Germinal center (tissue), 1 donor: ENCODE measurements at regions not wholly inside any gene's neighbourhood (a gene's known extent, or its start where the extent isn't known, plus 50 kb on each side); places are given as distances from the start of the nearest gene placed in this dataset.
"Not testable (repeated sequence)": the region's sequence is repeated elsewhere in the genome, so short reads cannot be mapped to it uniquely, and the experiment has no call there.

Experiments
- DNase-seq: peaks from one replicate; pipeline ENCODE4 v3.0.0; 2012; ENCODE audit warnings: mixed read lengths, low spot score

DNA sequence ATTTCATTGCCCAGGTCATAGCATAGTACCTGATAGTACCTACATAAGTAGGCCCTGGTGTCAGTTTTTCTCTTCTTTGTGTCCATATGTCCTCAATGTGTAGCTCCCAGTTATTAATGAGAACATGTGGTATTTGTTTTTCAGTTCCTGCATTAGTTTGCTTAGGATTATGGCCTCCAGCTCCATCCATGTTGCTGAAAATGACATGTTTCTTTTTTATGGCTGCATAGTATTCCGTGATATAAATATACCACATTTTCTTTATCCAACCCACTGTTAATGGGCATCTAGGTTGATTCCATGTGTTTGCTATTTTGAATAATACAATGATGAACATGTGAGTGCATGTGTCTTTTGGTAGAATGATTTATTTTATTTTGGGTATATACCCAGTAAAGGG lies 641.6 kb downstream of the RFPL4B start:
- DNase-seq, result no peak

DNA sequence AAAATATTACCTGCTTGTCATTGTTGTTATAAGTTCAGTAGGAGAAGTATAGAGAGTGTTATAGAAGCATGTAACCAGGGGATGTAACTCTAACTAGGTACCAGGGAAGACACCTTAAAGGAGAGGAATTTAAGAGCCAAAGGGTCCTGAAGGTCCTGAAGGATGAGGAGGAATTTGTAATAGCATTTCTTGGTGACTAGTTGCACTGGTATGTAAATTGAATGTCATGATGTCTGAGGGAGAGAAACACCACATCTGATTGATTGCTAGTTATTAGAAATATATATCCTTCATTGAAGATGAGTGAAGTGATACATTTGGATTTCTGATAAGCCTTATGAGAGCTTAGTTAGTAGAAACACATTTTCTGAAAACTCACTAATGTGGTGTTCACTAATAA lies 643.8 kb downstream of the RFPL4B start:
- DNase-seq, result no peak

DNA sequence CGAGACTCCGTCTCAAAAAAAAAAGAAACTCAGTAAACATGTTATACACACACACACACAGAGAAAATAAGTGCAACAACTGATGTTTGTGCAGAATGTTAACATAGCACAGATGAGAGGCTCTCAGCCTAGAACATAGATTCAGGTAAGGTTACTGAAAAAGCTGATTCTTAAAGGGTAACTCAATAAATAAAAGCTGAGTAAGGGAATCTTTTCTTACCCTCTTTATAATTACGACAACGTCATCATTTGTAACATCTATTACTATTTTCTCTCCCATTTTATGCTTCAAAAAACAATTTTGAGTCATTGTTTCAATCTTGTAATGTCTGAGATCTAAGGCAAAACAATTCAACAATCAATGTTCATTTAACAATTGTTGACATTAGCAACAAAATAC lies 644.8 kb downstream of the RFPL4B start:
- DNase-seq, result no peak

DNA sequence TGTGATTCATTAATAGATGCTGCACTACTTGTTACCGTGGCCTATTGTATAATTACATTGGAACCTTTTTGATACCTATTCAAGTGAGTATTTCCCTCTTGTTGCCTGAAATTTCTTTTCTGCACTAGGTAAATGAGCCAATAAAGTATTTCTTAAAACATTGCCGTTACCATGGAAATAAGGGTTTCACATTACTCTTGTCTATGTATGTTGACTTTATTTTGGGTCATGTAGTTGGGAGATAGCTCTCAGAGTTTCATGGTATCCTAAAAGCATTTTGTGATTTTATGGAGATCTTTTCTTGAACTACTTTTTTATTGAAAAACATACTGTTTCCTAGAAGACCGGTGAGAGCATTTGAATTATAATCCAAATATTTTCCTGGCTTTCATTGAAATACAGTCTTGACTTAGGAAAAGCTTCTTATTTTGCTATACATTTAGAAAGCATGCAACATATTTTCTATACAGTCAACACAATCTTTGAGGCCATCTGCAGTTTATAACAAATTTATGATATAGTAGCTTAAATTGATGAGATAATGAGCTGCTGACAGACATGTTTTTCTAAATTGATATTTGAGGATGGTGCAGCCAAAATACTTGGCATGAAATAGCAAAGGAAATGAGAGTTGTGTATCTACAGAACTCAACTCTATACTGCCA lies 650.4 kb downstream of the RFPL4B start:
- no peak for DNase-seq

DNA sequence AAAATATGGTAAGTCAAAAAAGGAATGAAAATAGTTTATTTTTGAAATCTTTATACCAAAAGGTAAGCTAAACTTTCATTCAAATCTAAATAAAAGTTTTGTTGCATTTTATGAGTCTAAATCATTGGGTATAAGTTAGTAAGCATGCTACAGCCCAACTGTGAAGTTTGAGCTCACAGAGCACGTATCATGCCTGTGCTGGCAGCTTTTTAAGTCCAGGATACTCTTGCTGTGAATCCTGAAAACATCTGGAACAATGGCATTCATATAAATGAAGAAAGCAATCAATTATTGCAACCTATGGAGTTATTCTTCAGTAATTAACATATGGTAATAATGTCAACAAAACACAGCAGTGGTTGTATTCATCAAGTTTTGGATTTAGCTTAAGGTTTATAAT lies 656.9 kb downstream of the RFPL4B start:
- no peak for DNase-seq

DNA sequence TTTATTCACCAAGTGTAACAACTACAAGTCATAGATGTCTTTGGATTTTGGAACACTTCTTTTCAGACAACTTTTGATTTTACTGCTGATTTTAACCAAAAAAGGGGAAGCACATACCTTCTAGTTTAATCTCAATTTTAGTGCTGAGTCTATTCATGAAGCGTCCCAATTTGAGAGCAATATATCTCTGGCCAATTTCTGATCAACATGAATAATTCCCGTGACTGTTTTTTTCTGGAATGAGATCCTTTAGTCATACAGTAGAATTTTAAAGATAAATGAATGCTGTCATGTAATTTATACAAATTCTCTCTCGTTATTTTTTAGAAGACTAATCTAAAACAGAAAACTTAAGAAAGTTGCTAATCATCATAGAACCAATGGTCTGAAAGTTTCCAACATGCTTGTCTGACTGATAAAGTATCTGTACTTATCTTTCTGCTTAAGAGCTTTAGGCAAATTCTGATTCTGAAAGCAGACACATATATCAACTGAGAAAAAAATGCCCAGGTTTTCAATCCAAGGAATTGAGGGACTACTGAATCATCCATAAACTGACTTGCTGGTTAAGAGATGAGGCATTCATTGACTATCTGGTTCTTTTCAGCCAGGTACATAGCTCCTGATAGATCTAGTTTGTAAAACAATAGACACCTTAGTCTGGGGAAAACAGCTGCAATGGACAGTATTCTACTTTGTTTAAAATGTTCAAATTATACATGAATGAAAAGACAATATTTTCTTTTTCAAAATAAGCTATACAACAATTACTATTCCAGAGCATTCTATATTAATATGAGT lies 657.5 kb downstream of the RFPL4B start:
- DNase-seq, result no peak

DNA sequence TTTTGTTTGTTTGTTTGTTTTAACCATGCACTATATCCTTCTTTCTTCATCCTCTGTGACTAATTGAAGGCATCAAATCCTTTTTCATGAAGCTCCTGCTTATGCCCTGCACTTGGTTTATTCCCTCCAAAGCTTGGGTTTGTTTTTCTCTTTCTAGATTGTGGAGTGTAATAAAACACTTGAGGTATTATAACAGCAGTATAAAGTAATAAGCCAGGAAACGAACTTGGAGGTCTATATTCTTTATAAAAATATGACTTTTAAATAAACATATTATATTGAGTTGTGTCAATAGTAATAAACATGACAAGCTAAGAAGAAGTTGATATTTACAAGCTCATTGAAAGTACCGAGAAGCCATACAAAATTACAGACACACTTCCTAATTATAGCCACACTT lies 659.4 kb downstream of the RFPL4B start:
- DNase-seq, result no peak

DNA sequence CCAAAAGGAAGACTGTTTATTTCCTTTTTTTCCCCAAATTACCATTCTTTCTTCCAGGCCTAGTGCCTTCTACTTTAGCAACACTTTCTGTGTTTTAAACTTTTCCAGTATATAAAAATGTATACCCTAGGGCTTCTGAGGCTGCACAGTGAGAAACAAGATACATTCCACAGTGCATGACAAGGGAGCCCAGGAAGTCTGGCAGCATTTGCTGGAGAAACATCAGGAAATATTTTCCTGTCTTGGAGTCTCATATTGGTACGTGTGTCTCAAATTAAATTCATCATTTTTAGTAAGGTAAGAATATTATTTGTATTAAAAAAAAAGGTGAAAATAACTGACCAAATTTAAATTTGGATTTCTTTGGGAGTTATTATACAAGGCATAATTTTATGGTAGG lies 662.6 kb downstream of the RFPL4B start:
- DNase-seq, result no peak

DNA sequence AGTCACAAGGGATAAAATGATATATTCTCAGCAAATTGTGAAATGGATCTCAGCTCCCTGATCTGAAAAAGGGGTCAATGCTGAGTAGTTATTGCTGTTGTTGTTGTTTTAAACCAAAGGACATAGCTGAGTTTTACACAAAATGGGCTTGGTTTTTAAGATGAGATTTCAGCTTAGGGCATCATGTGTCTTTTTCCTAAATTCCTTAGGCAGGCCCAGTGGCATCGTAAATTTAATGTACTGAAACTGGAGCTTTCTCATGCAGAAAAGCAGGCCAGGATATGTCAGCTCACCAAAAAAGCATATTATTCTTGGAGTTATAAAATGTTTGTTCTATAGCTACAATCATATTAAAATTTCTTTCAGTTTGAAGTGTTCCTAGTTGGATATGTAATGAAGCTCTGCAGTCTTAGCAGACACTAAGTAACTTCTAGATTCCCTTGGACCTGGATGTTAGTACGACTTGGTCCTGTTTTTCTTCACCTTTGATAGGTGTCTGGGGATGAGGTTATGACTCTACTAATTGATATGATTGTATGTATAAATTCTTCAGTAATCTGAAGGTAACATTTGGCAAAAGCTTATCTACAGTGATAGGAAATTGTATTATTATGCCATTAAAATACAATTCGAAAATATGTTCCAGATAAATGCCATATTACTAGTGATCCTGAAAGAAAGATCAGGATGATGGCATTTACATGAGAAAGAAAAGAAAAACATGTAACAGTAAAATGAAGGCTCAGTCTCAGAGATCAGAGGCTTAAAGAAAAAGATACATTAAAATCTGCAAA lies 663.3 kb downstream of the RFPL4B start:
- no peak for DNase-seq

DNA sequence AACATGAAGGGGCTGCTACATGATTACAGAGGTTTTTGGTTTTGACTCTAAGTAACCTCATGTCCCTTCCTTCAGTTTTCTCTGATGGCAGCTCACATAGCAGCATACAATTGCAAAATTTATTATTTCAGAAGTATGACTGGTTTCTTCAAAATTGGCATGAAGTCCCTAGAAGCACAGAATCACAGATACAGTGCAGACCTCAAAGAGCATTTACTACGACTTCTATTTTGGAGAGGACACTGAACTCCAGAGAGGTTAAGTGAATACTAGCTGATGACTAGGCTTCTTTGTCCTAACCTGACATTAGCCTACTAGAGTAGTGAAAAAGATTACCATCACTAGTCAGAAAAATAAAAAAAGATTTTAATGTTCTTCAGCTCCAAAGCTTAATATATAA lies 664.3 kb downstream of the RFPL4B start:
- no peak for DNase-seq

DNA sequence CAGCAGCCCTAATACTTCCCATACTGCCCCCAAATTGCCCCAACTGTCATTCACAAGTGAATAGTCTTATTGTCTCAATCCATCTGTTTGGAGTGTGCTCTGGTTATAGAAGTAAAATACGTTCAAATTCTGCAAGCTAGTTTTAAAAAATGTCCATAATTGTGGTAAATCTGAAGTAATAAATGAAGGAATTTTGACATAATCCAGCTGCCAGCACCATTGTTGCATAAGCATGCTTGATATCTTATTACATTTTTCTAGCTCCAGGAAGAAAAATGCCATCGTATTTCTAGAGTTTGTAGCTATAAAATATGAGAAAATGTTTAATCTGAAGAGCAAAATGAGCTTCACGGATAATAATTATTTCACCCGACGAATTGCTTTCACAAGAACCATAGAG lies 664.7 kb downstream of the RFPL4B start:
- no peak for DNase-seq

DNA sequence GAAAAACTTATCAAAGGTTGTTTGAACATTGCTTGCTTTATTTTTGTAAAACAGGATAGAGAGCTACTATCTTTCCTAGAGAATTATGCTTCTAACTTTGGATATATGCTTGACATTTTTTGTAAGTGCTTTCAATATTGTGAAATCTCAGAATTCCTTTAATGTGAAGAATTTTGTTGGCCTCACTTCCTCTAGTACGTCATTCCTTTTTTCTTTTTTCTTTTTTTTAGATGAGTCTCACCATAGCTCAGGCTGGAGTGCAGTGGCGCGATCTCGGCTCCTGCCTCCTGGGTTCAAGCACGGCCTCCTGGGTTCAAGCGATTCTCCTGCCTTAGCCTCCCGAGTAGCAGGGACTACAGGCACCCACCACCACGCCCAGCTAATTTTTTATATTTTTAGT lies 668.1 kb downstream of the RFPL4B start:
- DNase-seq, result no peak

DNA sequence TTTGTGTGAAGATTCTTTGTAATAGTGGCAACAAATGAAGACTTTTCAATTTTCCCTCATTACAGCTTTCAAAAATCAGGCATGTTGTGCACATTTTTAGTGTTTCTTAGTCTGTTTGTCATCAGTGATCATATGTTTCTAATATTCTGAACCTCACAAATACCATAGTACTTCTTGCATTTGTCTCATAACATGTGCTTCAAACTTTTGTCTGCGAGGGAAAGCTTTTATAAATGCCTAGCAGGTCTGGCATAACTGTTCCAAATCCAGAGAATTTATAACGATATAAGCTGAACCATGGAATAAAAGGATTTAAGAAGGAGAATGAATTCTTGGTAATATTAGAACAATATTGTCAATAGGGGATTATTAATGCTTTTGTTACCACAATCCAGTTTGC lies 670.2 kb downstream of the RFPL4B start:
- no peak for DNase-seq

DNA sequence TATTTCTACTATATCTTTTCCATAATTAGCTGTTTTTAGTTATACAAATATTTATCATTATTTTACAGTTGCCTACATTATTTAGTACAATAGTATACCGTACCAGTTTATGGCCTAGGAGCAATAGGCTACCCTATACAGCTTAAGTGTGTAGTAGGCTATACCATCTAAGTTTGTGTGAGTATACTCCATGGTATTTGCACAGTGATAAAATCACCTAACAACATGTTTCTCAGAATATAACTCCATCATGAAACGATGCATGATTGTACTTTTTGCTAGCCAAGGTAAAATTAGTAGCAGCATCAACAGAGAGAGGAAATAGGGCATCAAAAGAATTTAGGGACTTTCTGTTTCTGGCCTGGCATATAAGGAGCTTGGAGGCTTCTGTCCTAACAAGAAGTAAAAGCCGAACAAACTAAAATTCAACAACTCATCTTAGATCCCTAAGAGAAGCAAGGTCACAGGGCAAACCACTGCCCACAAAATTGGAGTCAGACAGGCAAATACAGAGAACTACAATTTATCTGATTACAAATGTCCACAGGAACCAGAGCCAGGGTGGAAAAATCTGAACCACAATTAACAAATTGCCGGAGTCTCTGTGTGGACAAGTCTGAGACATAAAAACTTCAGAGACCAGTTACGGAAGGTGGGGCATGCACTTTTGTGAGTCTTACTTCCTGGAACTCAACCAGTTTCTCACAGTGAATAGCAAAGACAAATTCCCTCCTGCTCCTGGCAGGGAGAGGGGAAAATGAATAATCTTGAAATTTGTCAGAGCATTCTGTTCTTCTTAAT lies 671.4 kb downstream of the RFPL4B start:
- DNase-seq, result no peak

DNA sequence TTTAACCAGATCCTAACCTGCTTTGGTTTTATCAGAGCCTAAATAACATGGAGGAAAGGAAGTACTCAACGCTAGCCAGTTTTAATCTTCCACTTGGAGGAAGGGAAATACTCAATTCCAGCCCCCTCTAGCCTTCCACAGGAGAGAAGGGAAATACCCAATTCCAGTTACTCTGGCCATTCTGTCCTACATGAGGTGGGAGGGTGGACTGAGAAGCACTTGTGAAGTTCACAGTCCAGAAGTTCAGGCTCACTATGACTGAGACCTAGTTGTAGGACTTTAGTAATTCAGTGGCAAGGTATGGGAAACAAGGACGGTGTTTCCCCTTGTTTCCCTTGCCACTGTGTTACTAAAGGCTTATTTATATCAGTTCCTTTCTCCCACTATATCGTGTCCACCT lies 672.0 kb downstream of the RFPL4B start:
- no peak for DNase-seq

DNA sequence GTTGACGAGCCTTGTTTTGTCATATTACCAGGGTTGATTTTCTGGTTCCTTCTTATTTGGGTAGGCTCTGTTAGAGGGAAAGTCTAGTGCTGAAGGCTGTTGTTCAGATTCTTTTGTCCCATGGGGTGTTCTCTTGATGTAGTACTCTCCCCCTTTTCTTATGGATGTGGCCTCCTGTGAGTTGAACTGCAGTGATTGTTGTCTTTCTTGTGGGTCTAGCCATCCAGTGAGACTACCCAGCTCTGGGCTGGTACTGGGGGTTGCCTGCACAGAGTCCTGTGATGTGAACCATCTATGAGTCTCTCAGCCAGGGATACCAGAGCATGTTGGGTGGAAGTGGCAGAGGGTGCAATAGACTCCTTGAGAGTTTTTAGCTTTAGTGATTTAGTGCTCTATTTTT lies 680.6 kb downstream of the RFPL4B start:
- DNase-seq, result no peak

DNA sequence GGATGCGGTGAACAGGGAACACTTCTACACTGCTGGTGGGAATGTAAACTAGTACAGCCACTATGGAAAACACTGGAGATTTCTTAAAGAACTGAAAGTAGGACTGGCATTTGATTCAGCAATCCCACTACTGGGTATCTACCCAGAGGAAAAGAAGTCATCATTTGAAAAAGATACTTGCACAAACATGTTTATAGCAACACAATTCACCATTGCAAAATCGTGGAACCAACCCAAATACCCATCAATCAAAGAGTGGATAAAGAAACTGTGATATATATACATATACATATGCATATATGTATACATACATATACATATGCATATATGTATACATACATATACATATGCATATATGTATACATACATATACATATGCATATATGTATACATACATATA lies 682.0 kb downstream of the RFPL4B start:
- not testable (repeated sequence) for DNase-seq

DNA sequence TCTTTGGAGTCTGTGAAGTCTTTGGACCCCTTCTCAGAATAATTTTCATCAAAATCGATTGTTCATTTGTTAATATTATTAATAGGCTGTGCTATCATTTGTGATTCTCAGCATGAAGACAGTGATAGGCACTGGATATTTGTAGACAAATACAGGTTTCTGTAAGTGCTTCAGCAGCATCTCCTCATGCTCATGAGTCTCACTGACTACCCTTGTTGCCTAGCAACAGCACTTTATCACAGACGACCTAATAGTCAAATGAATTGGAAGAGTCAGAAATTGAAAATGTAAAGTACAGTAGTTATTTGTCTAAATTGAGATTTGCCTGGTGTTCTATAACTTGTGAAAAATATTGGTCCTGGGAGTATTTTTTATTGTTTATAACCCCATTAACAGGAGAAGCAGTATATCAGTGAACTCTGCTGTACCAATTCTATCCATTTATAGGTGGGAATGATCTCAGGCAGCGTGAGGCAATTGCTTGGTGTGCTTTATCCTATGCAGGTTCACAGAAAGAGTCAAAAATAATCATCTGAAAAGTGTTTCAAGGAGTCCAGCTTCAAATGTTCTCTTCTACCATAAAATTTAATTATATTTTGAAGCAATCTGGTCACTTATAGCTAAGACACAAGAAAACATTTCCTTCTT lies 684.6 kb downstream of the RFPL4B start:
- no peak for DNase-seq

DNA sequence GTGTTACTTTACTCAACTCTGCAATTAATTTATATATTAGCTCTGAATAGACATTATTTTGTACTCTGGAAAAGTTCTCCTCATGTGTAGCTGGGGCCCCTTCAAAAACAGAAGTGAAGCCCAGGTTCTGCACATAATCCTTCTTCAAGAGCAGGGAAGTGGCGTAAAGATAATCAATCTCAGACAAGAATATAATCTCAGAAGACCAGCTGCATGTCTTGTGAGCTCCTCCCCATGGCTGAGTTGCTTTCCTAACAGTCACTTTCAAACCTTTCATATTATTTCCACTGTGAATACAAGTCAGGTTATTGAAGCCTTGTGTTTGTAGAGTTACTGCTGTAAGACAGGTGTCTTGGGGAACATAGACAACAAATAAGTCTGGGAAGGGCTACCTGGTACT lies 691.9 kb downstream of the RFPL4B start:
- DNase-seq, result no peak

DNA sequence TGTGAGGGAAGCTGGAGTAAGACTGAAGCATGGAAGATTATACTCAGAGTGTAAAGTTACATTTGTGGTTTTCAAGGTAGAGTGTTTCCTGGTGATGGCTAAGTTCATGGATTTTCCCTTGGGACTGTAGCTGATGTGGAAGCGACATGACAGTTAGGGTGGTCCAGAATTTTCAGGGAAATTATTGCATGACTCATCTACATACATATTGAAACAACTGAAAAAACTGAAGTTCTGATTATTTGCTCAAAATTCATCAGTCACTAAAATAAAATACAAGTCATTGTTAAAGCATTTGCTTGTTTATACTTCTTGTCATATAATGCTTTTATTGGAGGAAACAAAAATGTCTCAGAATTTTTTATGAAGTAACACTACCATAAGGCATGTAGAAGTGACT lies 700.0 kb downstream of the RFPL4B start:
- no peak for DNase-seq

DNA sequence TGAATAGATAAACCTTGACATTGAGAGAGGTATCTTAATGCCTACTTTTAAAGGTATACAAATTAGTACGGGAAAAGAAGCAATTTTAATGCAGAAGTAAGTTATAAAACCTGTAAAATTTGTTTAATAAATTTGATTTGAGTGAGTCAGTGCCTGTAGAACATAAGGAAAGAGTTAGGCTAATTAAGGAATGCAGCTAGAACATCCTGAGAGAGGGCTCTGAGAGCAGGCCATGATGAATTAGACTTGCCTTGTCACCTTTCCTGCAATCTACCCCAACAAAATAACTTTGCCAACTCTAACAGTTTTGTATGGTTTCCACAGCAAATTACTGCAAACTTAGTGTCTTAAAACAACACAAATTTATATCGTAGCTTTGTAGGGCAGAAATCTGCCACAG lies 700.8 kb downstream of the RFPL4B start:
- no peak for DNase-seq

DNA sequence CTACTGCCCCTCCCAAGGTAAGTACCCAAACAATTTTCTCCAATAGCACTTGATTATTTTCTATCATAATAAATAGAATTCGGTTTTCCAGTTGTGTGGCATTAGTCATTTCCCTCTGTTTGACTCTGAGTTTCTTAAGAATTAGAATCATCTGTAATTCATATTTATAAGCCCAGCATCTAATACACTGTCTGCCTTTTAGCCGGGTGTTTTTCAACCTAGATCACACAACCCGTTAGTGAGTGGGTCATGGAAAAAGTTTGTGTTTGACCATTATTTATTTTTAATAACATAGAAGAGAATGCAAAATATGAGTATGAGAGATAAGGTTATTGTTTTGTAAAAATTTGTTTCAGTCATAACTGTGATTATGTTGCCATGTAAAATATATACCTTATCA lies 701.6 kb downstream of the RFPL4B start:
- DNase-seq, result no peak
